MM.1S (cell line): ENCODE measurements at regions not wholly inside any gene's neighbourhood (a gene's known extent, or its start where the extent isn't known, plus 50 kb on each side); places are given as distances from the start of the nearest gene placed in this dataset.

Experiments
- EZH2phosphoT487 ChIP-seq: fragments of 300-600 bp; sonication (generic); IDR thresholded peaks from 2 replicates; pipeline ENCODE4 v1.6.1; 2018; ENCODE audit warnings: antibody characterized with exemption, low read length
- TF ChIP-seq, protein P1 (sequence below): fragments of 300-600 bp; sonication (generic); IDR thresholded peaks from 2 replicates; pipeline ENCODE4 v1.5.1; 2016; ENCODE audit warnings: antibody characterized with exemption, low read length, mixed read lengths

DNA sequence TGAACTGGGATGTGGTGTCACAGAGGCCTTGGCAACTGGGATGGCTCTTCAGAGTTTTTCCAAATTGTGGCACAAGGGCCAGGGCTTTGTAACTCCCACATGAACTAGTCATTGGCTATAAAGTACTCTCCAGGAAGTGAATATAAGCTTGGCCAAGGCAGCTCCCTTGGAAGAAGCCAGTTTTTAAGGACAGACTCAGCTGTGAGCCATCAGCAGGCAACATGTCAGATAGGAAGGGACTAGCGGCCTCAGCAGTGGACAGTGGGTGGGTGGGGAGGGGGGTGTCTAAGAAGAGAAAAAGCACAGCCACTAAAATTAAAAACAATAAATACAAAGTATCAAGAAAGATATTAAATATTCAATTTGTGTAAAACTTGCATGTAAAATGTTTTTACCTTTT is 691.1 kb upstream of the PIK3C3 start:
- TF ChIP-seq, protein P1, sequence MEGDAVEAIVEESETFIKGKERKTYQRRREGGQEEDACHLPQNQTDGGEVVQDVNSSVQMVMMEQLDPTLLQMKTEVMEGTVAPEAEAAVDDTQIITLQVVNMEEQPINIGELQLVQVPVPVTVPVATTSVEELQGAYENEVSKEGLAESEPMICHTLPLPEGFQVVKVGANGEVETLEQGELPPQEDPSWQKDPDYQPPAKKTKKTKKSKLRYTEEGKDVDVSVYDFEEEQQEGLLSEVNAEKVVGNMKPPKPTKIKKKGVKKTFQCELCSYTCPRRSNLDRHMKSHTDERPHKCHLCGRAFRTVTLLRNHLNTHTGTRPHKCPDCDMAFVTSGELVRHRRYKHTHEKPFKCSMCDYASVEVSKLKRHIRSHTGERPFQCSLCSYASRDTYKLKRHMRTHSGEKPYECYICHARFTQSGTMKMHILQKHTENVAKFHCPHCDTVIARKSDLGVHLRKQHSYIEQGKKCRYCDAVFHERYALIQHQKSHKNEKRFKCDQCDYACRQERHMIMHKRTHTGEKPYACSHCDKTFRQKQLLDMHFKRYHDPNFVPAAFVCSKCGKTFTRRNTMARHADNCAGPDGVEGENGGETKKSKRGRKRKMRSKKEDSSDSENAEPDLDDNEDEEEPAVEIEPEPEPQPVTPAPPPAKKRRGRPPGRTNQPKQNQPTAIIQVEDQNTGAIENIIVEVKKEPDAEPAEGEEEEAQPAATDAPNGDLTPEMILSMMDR: no peak
- TF ChIP-seq EZH2phosphoT487: no peak
